ENCODE measurements at regions not wholly inside any gene's neighbourhood (a gene's known extent, or its start where the extent isn't known, plus 50 kb on each side); places are given as distances from the start of the nearest gene placed in this dataset.

DNA sequence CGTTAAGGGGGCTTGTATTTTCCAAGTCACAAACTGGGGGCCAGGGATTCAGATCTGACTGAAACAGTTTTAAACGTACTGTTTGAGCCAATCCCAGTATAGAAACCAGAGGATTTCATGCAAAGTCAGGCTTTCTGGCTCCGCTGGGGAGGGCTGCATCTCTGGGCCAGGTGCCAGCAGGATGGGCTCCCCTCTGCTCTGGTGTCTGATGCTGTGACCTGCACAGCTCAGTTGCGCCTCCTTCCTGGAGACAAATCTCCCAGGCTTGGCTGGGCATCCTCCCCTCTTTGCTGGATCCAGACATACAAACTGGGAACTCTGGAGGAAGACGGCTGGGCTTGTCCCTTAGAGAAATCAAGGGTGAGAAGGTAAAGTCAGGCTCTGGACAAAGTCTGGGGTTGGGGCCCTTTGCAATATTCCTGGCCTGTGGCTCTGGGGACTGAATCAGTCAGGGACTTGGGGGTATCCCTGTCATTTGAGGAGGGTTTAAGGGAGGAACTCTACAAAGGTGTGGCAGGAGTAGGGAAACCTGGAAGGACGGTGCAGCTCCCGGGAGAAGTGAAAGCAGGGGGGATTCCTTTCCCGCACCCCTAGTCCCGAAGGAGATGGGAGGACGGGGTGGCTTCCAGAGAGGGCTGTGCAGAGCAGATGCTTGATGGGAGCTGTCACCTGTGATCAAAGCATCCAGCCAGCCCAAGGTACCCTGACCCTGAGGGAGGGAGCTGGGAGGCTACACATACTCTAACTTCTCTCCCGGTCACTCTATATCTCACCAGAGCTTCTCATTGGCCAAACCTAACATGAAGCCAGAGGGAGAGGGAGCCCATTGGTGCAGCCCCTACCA, 114.8 kb upstream of the ATP2B2 start:
- DNase-seq = no peak
- intact Hi-C loops (cut with DNase I) = no loop called here

DNA sequence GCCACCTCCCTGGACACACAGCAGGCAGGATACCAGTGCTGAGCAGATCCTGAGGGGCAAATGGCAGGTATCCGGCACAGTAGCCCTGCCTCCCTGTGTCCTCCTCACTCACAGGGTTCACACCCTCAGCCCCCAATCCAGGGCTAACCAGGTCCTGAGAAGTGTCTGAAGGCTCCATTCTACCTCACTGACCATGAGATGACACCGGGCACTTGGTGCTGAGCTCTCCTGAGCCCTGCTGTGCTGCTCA, 115.4 kb upstream of the ATP2B2 start:
- no peak for DNase-seq
- intact Hi-C loops (cut with DNase I) = no loop called here

DNA sequence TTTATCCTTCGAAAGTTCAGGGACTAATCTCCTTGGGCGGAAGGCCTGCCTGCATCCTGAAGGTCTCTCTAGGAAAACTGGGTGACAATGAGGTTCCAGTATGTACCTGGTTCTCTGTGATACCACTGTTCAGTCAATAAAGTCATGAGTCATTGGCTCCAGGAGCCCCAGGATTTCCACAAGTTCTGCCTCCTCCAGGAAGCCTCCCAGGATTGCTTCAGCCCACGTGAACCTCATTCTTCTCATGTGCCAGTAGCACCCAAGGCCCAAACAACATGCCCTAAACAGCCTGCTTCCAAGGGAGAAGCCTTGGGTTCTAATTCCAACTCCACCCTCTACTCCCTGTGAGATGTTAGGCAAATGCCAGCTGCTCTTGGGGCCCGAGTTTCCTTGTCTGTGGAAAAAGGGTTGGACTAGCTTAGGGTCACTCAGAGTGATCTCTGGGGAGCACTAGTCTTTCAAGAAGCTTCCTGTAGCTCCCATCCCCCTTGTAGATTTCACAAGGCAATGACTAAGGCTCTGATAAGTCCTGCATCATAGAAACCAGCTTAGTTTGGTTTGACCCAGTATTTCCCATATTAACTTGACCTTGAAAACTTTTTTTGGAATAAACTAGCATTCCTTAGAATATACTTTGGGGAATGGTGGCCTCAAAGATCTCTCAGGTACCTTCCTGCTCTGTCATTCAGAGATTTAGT, 118.3 kb upstream of the ATP2B2 start:
- intact Hi-C loops (cut with DNase I) = no loop called here
- no peak for DNase-seq

DNA sequence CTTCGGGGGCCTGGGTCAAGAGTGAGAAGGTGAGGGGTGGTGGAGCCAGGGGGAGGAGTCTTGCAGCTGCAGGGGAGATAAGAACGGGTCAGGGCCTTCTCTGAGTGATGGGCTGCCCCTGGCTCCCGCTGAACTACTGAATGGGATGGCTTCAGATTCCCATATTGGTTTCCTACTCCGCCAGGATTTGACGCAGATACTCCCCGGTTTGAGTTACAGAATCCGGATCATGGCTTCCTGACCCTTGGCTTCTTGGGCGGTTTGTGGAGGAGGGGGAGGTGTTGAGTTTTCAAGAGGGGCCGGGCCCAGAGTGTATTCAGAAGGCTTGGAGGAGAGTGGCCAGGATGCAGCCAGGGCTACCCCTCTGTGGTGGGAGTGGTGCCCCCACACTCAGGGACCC, 119.9 kb upstream of the ATP2B2 start:
- no peak for DNase-seq
- intact Hi-C loops (cut with DNase I) = no loop called here

DNA sequence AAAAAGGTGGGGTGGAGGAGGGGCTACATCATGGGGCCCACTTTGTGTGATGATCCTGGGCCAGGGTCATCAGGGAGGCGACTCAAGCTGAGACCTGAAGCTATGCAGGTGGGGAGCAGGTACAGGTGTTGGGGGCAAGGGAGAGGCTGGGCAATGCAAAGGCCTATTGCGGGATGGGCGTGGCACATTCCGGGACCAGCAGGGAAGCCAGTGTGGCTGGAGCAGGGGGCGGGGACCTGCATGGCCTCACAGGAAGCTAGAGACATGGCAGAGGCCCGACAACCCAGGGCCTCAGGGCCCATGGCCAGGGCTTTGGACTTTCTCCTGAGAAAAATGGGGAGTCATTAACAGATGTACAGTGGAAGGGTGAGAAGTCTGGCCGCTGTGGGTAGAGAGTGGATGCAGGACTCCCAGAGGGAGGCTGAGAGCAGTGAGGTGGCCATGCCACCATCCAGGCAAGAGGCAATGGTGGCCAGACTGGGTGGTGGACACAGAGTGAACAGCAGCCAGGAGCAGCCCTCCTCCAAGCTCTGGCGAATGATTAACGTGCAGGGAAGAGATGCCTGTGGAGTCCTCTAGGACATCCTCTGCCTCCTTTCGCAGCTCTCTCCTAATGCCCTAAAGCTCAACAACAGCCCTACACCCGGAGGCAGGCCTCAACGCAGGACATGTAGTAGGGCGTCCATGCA, 122.6 kb upstream of the ATP2B2 start:
- no peak for DNase-seq
- intact Hi-C loops (cut with DNase I) = no loop called here

DNA sequence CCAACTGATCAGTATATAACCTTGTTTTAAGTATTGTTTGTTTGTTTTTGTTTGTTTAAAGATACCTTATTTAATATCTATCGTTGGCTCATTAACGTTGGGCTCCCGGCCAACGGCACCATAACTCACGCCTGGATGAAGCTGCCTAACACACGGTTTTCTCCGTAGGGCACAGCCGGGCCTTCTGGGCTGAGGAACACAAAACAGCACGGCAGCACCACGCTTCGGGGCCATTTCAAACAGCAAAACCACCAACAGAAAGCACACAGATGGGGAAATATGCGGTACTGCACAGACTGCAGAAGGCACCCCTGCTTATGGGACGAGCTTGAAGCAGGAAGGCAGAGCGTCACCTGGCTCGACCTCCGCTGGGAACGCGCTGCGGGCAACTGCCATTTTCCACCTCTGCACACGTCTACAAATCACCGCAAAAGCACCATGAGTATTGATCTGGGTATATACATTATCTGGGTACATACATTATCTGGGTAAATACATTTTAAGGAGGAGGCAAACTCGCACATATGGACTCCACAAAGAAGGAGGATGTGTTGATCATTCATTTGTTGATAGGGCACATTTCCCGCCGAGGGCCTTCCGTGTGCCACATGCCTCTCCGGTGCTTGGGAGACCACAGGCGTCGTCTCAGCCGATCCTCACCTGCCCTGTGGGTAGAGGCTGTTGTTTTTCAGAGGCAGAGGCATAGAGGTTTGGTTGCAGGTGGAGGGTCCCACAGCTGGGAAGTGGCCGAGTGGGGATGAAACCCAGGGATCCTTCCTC, 123.7 kb upstream of the ATP2B2 start:
- no peak for DNase-seq
- intact Hi-C loops (cut with DNase I) = no loop called here

DNA sequence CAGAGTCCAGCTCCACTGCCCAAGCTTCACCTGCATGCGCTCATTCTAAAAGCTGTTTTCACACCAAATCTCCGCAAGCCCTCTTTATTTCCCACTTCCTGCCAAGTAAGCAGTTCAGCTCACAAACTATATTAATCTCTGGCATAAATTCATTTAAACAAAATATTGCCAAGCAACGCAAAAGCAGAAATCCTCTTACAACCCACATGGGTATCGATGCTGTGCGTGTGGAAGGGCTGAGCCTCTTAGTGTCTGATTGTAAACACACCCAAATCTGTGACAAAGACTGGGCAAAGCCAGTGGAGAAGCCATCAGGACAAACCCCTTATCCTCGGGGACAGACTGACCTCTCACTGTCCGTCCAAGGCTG, 124.3 kb upstream of the ATP2B2 start:
- intact Hi-C loops (cut with DNase I) = no loop called here
- DNase-seq = no peak

DNA sequence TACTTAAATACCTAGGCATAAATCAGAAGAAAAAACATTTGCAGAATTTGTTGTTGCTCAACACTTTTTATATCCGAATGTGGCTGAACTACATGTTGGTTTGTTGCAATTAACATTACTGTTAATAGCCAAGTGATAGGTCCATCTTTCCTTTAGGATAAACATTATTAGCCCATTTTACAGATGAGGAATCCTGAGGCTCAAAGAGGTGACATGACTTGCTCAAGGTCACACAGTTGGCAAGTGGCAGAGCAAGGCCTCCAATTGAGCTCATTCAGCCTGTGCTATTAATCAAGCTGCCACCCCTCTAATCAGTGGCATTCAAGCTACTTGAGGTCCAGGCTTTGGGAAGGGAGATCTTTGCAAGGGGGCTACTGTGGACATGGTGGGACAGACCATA, 125.8 kb upstream of the ATP2B2 start:
- intact Hi-C loops (cut with DNase I) = no loop called here
- no peak for DNase-seq

DNA sequence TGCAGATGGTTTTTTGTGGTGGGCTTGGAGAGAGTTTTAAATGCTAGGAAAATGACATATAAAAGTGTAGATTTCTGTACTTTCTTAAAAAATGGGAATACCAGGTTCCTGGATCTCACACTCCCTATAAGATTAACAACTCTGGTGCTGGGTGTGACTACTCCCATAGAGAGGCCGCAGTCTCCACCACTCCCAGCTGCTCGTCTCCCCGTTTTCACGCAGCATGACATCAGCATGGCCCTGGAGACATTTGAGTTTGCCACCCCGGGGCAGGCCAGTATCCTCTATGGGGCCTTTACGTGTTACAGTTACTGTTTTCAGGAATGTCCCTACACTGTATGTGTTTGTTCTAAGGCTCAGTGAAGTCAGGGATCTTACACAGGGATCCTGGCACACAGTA, 126.7 kb upstream of the ATP2B2 start:
- DNase-seq = no peak
- intact Hi-C loops (cut with DNase I) = no loop called here

DNA sequence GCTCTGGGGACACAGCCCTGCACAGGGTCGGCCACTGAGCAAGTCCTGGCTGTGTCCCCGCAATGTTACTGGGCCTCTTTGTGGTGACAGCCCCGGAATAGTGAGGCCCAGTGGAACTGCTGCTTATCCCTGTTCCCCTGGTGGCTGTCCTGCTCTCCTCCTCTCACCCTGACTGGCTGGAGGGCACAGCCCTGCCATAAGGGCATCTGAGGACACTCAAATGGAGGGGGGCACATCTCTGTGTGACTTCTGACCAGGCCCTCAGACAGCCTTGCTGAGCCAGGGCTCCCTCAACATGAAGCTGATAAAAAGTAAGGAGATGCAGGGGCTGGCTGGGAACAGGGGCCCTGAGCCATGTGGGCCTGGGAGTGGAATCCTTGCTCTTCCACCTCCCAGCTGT, 127.4 kb upstream of the ATP2B2 start:
- no peak for DNase-seq
- intact Hi-C loops (cut with DNase I) = no loop called here

DNA sequence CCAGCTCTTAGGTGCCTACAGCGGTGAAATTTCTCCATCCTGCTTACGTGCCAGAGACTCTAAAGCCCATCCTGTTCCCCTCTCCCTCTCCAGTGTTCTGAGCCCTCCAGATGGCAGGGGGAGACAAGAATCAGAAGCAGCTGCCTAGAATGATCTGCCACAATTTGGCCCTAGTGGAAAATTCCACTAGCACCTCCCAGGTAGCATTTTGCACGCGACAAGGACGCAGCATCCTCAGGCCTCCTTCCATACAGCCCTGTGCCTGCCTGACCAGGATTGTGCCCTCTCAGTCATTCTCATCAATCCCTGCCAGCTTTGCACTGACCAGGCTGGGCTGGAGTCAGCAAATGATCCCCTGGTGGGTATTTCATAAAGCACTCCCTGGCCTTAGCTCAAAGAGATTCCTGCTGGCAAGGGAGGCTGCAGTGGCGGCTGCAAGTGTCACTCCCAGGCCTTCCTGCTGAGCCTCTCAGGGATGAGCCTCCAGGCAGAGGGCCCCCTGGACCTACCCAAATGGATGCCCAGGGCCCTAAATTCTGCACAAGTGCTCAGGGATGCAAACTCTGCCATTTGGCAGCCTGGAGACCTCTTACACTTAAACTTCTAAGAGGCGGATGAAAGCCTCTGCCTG, 130.2 kb upstream of the ATP2B2 start:
- peak in 1 of 42 donors; percentile 29 for DNase-seq
- intact Hi-C loops (cut with DNase I) = no loop called here

DNA sequence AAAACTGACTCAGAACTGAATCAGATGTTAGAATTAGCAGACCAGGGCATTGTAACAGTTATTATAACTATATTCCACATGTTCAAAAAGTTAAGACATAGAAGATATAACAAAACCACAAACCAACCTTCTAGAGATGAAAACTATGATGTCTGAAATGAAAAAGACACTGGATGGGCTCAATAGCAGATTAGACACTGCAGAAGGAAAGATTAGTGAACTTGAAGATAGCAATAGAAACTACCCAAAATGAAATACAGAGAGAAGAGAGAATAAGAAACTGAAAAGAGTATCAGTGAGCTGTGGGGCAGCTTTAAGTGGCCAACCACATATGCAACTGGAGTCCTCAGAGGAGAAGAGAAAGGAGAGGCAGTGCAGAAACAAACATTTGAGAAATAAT, 132.0 kb upstream of the ATP2B2 start:
- intact Hi-C loops (cut with DNase I) = no loop called here
- no peak for DNase-seq

DNA sequence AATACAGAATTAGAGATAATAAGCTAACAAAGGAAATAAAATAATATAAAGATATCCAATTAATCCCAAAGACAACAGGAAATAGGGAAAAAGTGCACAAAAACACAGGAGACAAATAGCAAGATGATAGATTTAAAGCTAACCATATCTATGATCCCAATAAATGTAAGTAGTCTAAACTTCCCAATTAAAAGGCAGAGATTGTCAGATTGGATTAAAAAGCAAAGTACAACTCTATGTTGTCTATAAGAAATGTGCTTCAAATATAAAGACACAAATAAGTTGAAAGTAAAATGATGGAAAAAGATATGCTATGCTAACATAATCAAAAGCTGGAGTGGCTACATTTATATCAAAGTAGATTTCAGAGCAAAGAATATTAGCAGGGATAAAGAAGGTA, 133.1 kb upstream of the ATP2B2 start:
- intact Hi-C loops (cut with DNase I) = no loop called here
- DNase-seq = no peak

DNA sequence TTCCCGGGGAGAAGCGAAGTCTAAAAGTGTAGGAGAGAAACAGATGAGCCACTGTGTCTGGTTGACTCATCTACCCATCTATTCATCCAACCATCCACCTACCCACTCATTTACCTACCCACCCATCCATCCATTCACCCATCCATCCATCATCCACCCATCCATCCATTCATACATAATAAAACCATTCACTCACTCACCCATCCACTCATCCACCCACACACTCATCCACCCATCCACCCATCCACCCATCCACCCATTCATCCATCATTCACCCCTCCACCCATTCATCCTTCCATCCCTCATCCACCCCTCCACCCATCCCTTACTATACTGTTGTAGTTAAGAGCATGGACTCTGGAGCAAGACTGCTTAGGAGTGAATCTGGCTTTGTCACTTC, 136.4 kb upstream of the ATP2B2 start:
- intact Hi-C loops (cut with DNase I) = no loop called here
- peak in 3 of 42 donors; percentile 23 to 44 (median 38) for DNase-seq

DNA sequence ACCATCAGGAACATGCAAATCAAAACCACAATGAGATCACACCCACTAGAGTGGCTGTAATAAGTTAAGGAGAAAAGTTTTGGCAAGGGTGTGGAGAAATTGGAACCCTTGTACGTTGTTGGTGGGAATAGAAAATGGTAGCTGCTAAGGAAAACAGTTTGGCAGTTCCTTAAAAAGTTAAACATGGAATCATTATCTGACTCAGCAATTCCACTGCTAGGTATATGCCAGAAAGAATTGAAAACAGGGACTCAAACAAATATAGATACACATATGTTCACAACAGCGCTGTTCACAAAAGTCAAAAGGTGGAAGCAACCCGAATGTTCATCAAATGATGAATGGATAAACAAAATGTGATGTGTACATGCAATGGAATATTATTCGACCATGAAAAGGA, 138.8 kb upstream of the ATP2B2 start:
- intact Hi-C loops (cut with DNase I) = no loop called here
- no peak for DNase-seq

DNA sequence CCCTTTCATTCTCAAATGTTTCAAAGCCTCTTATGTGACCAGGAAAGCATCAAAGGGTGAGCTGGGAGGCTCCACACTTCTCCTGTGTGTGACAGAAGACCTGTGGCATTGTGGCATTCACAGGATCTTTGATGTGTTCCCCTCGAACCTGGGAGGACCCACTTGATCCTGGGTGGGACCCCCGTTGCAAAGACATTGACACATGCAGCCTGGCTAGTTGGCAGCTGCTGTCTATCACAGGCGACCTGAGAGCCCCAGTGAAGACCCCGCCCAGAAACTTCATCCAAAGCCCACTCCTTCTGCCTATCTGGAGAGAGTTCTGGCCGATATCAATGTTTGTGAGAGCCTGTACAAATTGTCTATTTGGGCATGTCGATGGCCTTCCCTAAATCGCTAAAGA, 140.4 kb upstream of the ATP2B2 start:
- peak in 3 of 42 donors; percentile 6 to 29 (median 13) for DNase-seq

DNA sequence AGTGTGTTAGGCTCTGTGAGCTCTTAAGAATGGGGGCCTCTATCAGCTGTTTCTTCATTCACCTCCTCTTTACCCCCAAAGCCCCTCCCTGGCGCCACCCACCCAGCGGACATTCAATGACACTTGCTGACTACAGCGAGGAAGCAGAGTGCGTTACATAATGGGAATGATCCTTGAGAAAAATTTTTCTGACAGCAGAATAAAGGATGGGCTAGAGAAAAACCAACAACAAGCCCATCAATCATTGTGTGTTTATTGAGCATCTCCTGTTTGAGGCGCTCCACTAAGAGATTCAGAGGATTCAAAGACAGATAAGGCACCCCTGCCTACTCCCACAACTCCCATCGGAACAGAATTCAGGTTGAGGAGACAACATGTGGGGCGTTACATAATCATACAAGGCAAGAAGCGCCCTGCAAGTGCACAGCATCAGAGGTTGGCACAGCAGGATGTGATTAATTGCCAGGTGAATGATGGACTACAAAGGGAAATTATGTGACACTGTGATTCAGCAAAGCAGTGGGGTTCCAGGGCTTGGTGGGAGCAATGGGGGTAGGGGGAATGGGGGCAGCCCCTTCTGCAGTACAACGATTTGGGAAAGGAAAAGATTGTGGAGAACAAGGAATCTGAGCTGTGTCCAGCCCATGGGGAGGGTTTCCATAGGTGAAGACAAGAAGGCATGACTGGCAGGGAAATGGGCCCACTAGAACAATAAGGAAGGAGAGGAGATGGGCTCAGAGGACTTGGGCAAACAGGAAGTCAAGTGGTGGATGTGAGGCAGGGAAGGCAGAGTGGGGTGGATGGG, 141.3 kb upstream of the ATP2B2 start:
- intact Hi-C loops (cut with DNase I) = no loop called here
- peak in 32 of 42 donors; percentile 12 to 83 (median 44) for DNase-seq

More for the DNA sequence above, 140.4 kb upstream of the ATP2B2 start:
- intact Hi-C loops (cut with DNase I) = no loop called here

DNA sequence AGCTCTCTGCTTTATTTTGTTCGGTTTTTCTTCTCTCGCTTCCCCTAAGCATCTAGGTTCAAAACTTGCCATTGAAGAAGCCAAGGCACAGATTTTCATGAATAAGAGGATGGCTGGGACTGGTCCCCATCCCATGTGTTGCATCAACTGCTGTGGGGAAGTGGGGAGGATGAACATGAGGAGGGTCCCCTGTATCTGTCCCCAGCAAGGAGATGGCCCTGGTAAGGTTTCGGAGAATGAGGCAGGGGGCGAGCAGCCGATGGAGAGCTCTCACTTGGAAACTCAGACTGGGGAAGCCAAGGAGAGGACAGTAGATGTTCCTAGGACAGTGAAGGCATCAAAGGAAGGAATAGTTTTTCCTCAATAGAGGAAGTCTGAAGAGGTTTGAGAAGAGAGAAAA, 142.0 kb upstream of the ATP2B2 start:
- intact Hi-C loops (cut with DNase I) = no loop called here
- peak in 5 of 42 donors; percentile 1 to 34 (median 9) for DNase-seq

All from head of caudate nucleus (tissue), 42 donors.